GM23338 (cell line): ENCODE measurements at regions not wholly inside any gene's neighbourhood (a gene's known extent, or its start where the extent isn't known, plus 50 kb on each side); places are given as distances from the start of the nearest gene placed in this dataset.

Experiments
- ATAC-seq: fragments of 200-7000 bp; cut with Tn5 transposase; 3 replicates; pipeline ENCODE4 v1.9.1; 2020
- DNase-seq: peaks from one replicate; pipeline ENCODE4 v3.0.0-alpha.2; 2015; ENCODE audit warnings: low spot score
- H2AFZ ChIP-seq: fragments of 200-600 bp; sonication (generic); 2 replicates; pipeline ENCODE4 v1.8.0; 2016; ENCODE audit warnings: antibody characterized with exemption, mild to moderate bottlenecking, moderate library complexity
- H3F3A ChIP-seq: fragments of 200-600 bp; sonication (generic); replicated peaks from 2 replicates; pipeline ENCODE4 v1.8.0; 2017; ENCODE audit warnings: antibody characterized with exemption, mixed run types, low read depth
- H3K27ac ChIP-seq: fragments of 200-600 bp; sonication (generic); 2 replicates; pipeline ENCODE4 v1.6.1; 2016; ENCODE audit warnings: low read depth
- H3K27me3 ChIP-seq: fragments of 200-600 bp; sonication (generic); 2 replicates; pipeline ENCODE4 v1.8.0; 2016; ENCODE audit warnings: mild to moderate bottlenecking, mixed run types, moderate library complexity; ENCODE audit not compliant: insufficient read depth
- H3K36me3 ChIP-seq: fragments of 200-600 bp; sonication (generic); 2 replicates; pipeline ENCODE4 v1.8.0; 2016; ENCODE audit warnings: mild to moderate bottlenecking; ENCODE audit not compliant: insufficient read depth
- H3K4me1 ChIP-seq: fragments of 200-600 bp; sonication (generic); 2 replicates; pipeline ENCODE4 v1.8.0; 2016; ENCODE audit warnings: mild to moderate bottlenecking, moderate library complexity; ENCODE audit not compliant: insufficient read depth
- H3K4me2 ChIP-seq: fragments of 200-600 bp; sonication (generic); 2 replicates; pipeline ENCODE4 v1.7.1; 2017; ENCODE audit warnings: mixed run types
- H3K4me3 ChIP-seq: fragments of 200-600 bp; sonication (generic); 2 replicates; pipeline ENCODE4 v1.6.1; 2016; ENCODE audit warnings: mixed run types
- H3K79me2 ChIP-seq: fragments of 200-600 bp; sonication (generic); replicated peaks from 2 replicates; pipeline ENCODE4 v1.8.0; 2017; ENCODE audit warnings: mild to moderate bottlenecking; ENCODE audit not compliant: insufficient read depth
- H3K9me2 ChIP-seq: fragments of 200-600 bp; sonication (generic); 2 replicates; pipeline ENCODE4 v1.8.0; 2017; ENCODE audit not compliant: insufficient read depth
- H4K20me1 ChIP-seq: fragments of 200-600 bp; sonication (generic); replicated peaks from 2 replicates; pipeline ENCODE4 v1.8.0; 2017; ENCODE audit warnings: mild to moderate bottlenecking; ENCODE audit not compliant: insufficient read depth
- H3K27ac Mint-ChIP-seq: 2 replicates; pipeline ENCODE4 v1.8.0; 2020; ENCODE audit warnings: inconsistent platforms, mild to moderate bottlenecking, moderate library complexity, mixed read lengths
- H3K27me3 Mint-ChIP-seq: 3 replicates; pipeline ENCODE4 v1.8.0; 2022; ENCODE audit warnings: low read depth, mild to moderate bottlenecking, moderate library complexity, mixed read lengths, inconsistent platforms; ENCODE audit not compliant: insufficient read depth, poor library complexity
- H3K36me3 Mint-ChIP-seq: 3 replicates; pipeline ENCODE4 v1.8.0; 2021; ENCODE audit warnings: low read depth, mild to moderate bottlenecking, inconsistent platforms, moderate library complexity, mixed read lengths
- H3K4me1 Mint-ChIP-seq: 3 replicates; pipeline ENCODE4 v1.8.0; 2020; ENCODE audit warnings: mild to moderate bottlenecking, inconsistent platforms, mixed read lengths
- H3K4me3 Mint-ChIP-seq: 3 replicates; pipeline ENCODE4 v1.8.0; 2021; ENCODE audit warnings: moderate library complexity, mild to moderate bottlenecking, inconsistent platforms, mixed read lengths
- H3K9me3 Mint-ChIP-seq: 3 replicates; pipeline ENCODE4 v1.8.0; 2020; ENCODE audit warnings: moderate library complexity, mild to moderate bottlenecking, inconsistent platforms, mixed read lengths
- CREB1 ChIP-seq: fragments of 250-450 bp; sonication (Bioruptor Pico); IDR thresholded peaks from 2 replicates; pipeline ENCODE4 v1.5.0; 2020; ENCODE audit warnings: low read depth, mild to moderate bottlenecking, moderate library complexity
- EZH2 ChIP-seq: fragments of 200-600 bp; sonication (generic); IDR thresholded peaks from one replicate; pipeline ENCODE4 v1.8.0; 2017; ENCODE audit warnings: antibody characterized with exemption, mild to moderate bottlenecking, low read depth; ENCODE audit not compliant: unreplicated experiment
- EZH2phosphoT487 ChIP-seq: fragments of 200-600 bp; sonication (generic); IDR thresholded peaks from one replicate; pipeline ENCODE4 v1.8.1; 2018; ENCODE audit warnings: antibody characterized with exemption; ENCODE audit not compliant: unreplicated experiment
- JUNB ChIP-seq: IDR thresholded peaks from one replicate; pipeline ENCODE4 v1.6.1; 2016; ENCODE audit warnings: antibody characterized with exemption; ENCODE audit not compliant: unreplicated experiment
- NANOG ChIP-seq: IDR thresholded peaks from 2 replicates; pipeline ENCODE4 v1.6.1; 2016; ENCODE audit warnings: antibody characterized with exemption, borderline replicate concordance
- STAT1 ChIP-seq: IDR thresholded peaks from one replicate; pipeline ENCODE4 v1.6.1; 2016; ENCODE audit warnings: antibody characterized with exemption; ENCODE audit not compliant: unreplicated experiment
- ZNF114 ChIP-seq: fragments of 250-450 bp; sonication (Bioruptor Pico); IDR thresholded peaks from 2 replicates; pipeline ENCODE4 v1.5.0; 2020; ENCODE audit warnings: mild to moderate bottlenecking, moderate library complexity
- ZNF331 ChIP-seq: fragments of 250-450 bp; sonication (Bioruptor Pico); IDR thresholded peaks from 2 replicates; pipeline ENCODE4 v1.5.0; 2020; ENCODE audit warnings: low read depth, mild to moderate bottlenecking, moderate library complexity
- TF ChIP-seq, protein P1 (sequence below): IDR thresholded peaks from one replicate; pipeline ENCODE4 v1.6.1; 2018; ENCODE audit warnings: antibody characterized with exemption; ENCODE audit not compliant: unreplicated experiment
- TF ChIP-seq, protein P2 (sequence below): fragments of 250-450 bp; sonication (Bioruptor Pico); IDR thresholded peaks from 2 replicates; pipeline ENCODE4 v1.5.0; 2020; ENCODE audit warnings: mild to moderate bottlenecking, moderate library complexity
- TF ChIP-seq, protein P3 (sequence below), 2 experiments: fragments of 200-600 bp in 1 of 2; sonication (generic) in 1 of 2; conservative IDR thresholded peaks; 2 replicates each; pipeline versions ENCODE4 v1.5.1 to v1.6.1; 2016 to 2017; ENCODE audit warnings: antibody characterized with exemption in 2 of 2, low read depth in 2 of 2, mild to moderate bottlenecking in 2 of 2, moderate library complexity in 1 of 2

DNA sequence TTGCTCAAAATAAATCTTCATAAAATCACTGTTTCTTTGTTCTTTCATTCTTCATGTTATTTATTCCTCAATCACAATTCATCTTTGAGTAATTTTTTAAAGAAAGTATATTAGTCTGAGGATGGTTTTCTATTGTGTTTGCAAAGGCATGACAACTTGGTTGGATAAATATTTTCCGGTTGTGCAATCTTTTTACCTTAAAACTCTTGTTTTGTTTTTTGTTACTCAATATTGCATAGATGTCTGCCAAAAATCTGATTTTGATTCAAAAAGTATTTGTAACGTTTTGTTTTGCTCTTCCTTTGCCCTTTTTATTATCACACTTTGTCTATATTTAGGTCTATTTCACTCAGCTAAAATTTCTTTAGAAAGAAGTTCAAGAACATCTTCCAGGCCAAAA, 86.2 kb upstream of the SYT1 start:
- Histone ChIP-seq H3K36me3 (no peaks in the 10 kb centered on the region), H3K27me3 (no peaks in the 10 kb centered on the region), H3K4me2 (no peak overlapping the region), H3K9me2 (no peaks in the 10 kb centered on the region), H3F3A (no peaks in the 10 kb centered on the region), H4K20me1 (no peaks in the 10 kb centered on the region), H3K27ac (no peak overlapping the region), H3K79me2 (no peaks in the 10 kb centered on the region), H2AFZ (no peak overlapping the region), H3K4me3 (no peak overlapping the region), H3K4me1 (no peaks in the 10 kb centered on the region)
- Mint-ChIP-seq H3K9me3 (no peaks in the 10 kb centered on the region), H3K4me3 (no peak overlapping the region), H3K36me3 (no peaks in the 10 kb centered on the region), H3K4me1 (no peaks in the 10 kb centered on the region), H3K27ac (no peak overlapping the region), H3K27me3 (no peaks in the 10 kb centered on the region)
- no peak for TF ChIP-seq EZH2phosphoT487
- no peak for ATAC-seq
- no peak for DNase-seq

GRCh38 chr12:78787576-78787975, 77.0 kb upstream of the SYT1 start:
- H3K9me2 ChIP-seq: no peaks in the 10 kb centered on the region
- H3K4me2 ChIP-seq: no peak overlapping the region
- H3K27me3 ChIP-seq: no peaks in the 10 kb centered on the region
- no peaks in the 10 kb centered on the region for H3K36me3 ChIP-seq
- peaks cover 14% of the 10 kb centered on the region; the same call in 2 of the 3 replicates for H3K4me1 Mint-ChIP-seq
- no peak overlapping the region for H3K4me3 ChIP-seq
- H3K79me2 ChIP-seq: no peaks in the 10 kb centered on the region
- ATAC-seq: no peak
- no peaks in the 10 kb centered on the region for H3F3A ChIP-seq
- H3K9me3 Mint-ChIP-seq: no peaks in the 10 kb centered on the region
- H3K27me3 Mint-ChIP-seq: no peaks in the 10 kb centered on the region
- no peak overlapping the region for H2AFZ ChIP-seq
- no peaks in the 10 kb centered on the region for H4K20me1 ChIP-seq
- no peak for DNase-seq
- H3K4me1 ChIP-seq: peaks cover 17% of the 10 kb centered on the region
- H3K27ac Mint-ChIP-seq: no peak overlapping the region
- no peaks in the 10 kb centered on the region for H3K36me3 Mint-ChIP-seq
- no peak overlapping the region for H3K4me3 Mint-ChIP-seq
- no peak overlapping the region for H3K27ac ChIP-seq
- no peak for TF ChIP-seq NANOG
- TF ChIP-seq EZH2phosphoT487: no peak
- TF ChIP-seq, protein P1, sequence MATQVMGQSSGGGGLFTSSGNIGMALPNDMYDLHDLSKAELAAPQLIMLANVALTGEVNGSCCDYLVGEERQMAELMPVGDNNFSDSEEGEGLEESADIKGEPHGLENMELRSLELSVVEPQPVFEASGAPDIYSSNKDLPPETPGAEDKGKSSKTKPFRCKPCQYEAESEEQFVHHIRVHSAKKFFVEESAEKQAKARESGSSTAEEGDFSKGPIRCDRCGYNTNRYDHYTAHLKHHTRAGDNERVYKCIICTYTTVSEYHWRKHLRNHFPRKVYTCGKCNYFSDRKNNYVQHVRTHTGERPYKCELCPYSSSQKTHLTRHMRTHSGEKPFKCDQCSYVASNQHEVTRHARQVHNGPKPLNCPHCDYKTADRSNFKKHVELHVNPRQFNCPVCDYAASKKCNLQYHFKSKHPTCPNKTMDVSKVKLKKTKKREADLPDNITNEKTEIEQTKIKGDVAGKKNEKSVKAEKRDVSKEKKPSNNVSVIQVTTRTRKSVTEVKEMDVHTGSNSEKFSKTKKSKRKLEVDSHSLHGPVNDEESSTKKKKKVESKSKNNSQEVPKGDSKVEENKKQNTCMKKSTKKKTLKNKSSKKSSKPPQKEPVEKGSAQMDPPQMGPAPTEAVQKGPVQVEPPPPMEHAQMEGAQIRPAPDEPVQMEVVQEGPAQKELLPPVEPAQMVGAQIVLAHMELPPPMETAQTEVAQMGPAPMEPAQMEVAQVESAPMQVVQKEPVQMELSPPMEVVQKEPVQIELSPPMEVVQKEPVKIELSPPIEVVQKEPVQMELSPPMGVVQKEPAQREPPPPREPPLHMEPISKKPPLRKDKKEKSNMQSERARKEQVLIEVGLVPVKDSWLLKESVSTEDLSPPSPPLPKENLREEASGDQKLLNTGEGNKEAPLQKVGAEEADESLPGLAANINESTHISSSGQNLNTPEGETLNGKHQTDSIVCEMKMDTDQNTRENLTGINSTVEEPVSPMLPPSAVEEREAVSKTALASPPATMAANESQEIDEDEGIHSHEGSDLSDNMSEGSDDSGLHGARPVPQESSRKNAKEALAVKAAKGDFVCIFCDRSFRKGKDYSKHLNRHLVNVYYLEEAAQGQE: no peak
- no peak for TF ChIP-seq EZH2
- TF ChIP-seq, protein P2, sequence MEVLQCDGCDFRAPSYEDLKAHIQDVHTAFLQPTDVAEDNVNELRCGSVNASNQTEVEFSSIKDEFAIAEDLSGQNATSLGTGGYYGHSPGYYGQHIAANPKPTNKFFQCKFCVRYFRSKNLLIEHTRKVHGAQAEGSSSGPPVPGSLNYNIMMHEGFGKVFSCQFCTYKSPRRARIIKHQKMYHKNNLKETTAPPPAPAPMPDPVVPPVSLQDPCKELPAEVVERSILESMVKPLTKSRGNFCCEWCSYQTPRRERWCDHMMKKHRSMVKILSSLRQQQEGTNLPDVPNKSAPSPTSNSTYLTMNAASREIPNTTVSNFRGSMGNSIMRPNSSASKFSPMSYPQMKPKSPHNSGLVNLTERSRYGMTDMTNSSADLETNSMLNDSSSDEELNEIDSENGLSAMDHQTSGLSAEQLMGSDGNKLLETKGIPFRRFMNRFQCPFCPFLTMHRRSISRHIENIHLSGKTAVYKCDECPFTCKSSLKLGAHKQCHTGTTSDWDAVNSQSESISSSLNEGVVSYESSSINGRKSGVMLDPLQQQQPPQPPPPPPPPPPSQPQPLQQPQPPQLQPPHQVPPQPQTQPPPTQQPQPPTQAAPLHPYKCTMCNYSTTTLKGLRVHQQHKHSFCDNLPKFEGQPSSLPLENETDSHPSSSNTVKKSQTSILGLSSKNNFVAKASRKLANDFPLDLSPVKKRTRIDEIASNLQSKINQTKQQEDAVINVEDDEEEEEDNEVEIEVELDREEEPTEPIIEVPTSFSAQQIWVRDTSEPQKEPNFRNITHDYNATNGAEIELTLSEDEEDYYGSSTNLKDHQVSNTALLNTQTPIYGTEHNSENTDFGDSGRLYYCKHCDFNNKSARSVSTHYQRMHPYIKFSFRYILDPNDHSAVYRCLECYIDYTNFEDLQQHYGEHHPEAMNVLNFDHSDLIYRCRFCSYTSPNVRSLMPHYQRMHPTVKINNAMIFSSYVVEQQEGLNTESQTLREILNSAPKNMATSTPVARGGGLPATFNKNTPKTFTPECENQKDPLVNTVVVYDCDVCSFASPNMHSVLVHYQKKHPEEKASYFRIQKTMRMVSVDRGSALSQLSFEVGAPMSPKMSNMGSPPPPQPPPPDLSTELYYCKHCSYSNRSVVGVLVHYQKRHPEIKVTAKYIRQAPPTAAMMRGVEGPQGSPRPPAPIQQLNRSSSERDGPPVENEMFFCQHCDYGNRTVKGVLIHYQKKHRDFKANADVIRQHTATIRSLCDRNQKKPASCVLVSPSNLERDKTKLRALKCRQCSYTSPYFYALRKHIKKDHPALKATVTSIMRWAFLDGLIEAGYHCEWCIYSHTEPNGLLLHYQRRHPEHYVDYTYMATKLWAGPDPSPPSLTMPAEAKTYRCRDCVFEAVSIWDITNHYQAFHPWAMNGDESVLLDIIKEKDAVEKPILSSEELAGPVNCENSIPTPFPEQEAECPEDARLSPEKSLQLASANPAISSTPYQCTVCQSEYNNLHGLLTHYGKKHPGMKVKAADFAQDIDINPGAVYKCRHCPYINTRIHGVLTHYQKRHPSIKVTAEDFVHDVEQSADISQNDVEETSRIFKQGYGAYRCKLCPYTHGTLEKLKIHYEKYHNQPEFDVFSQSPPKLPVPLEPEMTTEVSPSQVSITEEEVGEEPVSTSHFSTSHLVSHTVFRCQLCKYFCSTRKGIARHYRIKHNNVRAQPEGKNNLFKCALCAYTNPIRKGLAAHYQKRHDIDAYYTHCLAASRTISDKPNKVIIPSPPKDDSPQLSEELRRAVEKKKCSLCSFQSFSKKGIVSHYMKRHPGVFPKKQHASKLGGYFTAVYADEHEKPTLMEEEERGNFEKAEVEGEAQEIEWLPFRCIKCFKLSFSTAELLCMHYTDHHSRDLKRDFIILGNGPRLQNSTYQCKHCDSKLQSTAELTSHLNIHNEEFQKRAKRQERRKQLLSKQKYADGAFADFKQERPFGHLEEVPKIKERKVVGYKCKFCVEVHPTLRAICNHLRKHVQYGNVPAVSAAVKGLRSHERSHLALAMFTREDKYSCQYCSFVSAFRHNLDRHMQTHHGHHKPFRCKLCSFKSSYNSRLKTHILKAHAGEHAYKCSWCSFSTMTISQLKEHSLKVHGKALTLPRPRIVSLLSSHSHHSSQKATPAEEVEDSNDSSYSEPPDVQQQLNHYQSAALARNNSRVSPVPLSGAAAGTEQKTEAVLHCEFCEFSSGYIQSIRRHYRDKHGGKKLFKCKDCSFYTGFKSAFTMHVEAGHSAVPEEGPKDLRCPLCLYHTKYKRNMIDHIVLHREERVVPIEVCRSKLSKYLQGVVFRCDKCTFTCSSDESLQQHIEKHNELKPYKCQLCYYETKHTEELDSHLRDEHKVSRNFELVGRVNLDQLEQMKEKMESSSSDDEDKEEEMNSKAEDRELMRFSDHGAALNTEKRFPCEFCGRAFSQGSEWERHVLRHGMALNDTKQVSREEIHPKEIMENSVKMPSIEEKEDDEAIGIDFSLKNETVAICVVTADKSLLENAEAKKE (CRISPR knock-in tag): no peak
- TF ChIP-seq JUNB: no peak
- no peak for TF ChIP-seq ZNF331 (CRISPR knock-in tag)
- no peak for TF ChIP-seq ZNF114 (CRISPR knock-in tag)
- TF ChIP-seq STAT1: no peak
- TF ChIP-seq, protein P3, sequence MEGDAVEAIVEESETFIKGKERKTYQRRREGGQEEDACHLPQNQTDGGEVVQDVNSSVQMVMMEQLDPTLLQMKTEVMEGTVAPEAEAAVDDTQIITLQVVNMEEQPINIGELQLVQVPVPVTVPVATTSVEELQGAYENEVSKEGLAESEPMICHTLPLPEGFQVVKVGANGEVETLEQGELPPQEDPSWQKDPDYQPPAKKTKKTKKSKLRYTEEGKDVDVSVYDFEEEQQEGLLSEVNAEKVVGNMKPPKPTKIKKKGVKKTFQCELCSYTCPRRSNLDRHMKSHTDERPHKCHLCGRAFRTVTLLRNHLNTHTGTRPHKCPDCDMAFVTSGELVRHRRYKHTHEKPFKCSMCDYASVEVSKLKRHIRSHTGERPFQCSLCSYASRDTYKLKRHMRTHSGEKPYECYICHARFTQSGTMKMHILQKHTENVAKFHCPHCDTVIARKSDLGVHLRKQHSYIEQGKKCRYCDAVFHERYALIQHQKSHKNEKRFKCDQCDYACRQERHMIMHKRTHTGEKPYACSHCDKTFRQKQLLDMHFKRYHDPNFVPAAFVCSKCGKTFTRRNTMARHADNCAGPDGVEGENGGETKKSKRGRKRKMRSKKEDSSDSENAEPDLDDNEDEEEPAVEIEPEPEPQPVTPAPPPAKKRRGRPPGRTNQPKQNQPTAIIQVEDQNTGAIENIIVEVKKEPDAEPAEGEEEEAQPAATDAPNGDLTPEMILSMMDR (conservative IDR thresholded peaks at IDR 0.05; ENCODE audit: low read depth in 2 of 2): no peak
- no peak for TF ChIP-seq CREB1 (CRISPR knock-in tag)
